H1 (cell line): ENCODE measurements at regions not wholly inside any gene's neighbourhood (a gene's known extent, or its start where the extent isn't known, plus 50 kb on each side); places are given as distances from the start of the nearest gene placed in this dataset.

ENCODE experiments used
- CTCF ChIA-PET: fragments of 300-600 bp; sonication (Branson Sonifier 250); formaldehyde crosslinking; loops from one replicate; lab custom pipeline; 2021; ENCODE audit not compliant: partially characterized antibody; lab: Charles Lee
- POLR2A ChIA-PET: fragments of 300-600 bp; sonication (Branson Sonifier 250); formaldehyde crosslinking; loops from one replicate; lab custom pipeline; 2021; ENCODE audit warnings: inconsistent platforms; ENCODE audit not compliant: partially characterized antibody; lab: Charles Lee
- DNase-seq, 2 experiments: peaks; one replicate each; pipeline versions ENCODE4 v3.0.0 to v3.0.0-alpha.2; 2010 to 2022; ENCODE audit warnings: low spot score in 2 of 2, low read depth in 1 of 2, mixed read lengths in 1 of 2
- FAIRE-seq: peaks from 2 replicates; lab custom pipeline; 2011; peaks lifted over from hg19 to GRCh38; lab: Jason Lieb, UNC
- H2AFZ ChIP-seq: 2 replicates; pipeline ENCODE4 v1.8.1; 2012; ENCODE audit warnings: low read length, inconsistent platforms
- H2AK5ac ChIP-seq: 2 replicates; pipeline ENCODE4 v1.6.1; 2013; ENCODE audit warnings: low read depth, low read length
- H2BK120ac ChIP-seq: replicated peaks from 2 replicates; pipeline ENCODE3; 2013; ENCODE audit warnings: low read depth, low read length, inconsistent platforms
- H2BK12ac ChIP-seq: 2 replicates; pipeline ENCODE4 v1.6.1; 2013; ENCODE audit warnings: low read depth, low read length
- H2BK15ac ChIP-seq: 2 replicates; pipeline ENCODE4 v1.6.1; 2013; ENCODE audit warnings: low read length
- H2BK20ac ChIP-seq: 2 replicates; pipeline ENCODE4 v1.6.1; 2013; ENCODE audit warnings: low read length
- H2BK5ac ChIP-seq: 2 replicates; pipeline ENCODE4 v1.6.1; 2013; ENCODE audit warnings: low read depth, low read length
- H3K14ac ChIP-seq: 2 replicates; pipeline ENCODE4 v1.6.1; 2013; ENCODE audit warnings: inconsistent platforms; ENCODE audit not compliant: insufficient read length
- H3K18ac ChIP-seq: 2 replicates; pipeline ENCODE4 v1.6.1; 2013; ENCODE audit warnings: low read length; ENCODE audit errors: extremely low read depth
- H3K23ac ChIP-seq: 2 replicates; pipeline ENCODE4 v1.6.1; 2013; ENCODE audit warnings: inconsistent platforms; ENCODE audit not compliant: insufficient read length
- H3K23me2 ChIP-seq: 2 replicates; pipeline ENCODE4 v1.6.1; 2013; ENCODE audit warnings: low read depth, low read length
- H3K27ac ChIP-seq: 2 replicates; pipeline ENCODE4 v1.6.1; 2011; ENCODE audit warnings: low read depth, low read length, inconsistent platforms
- H3K27me3 ChIP-seq, 4 experiments: replicated peaks in 1 of 4; 1 replicate in 1 of 4; 2 replicates in 3 of 4; pipeline versions ENCODE4 v1.6.1 to v1.8.1; 2011 to 2013; ENCODE audit warnings: low read length in 3 of 4, mild to moderate bottlenecking in 3 of 4, inconsistent platforms in 2 of 4, mixed read lengths in 2 of 4, moderate library complexity in 1 of 4; ENCODE audit not compliant: control insufficient read depth in 3 of 4, insufficient read depth in 3 of 4; ENCODE audit errors: extremely low read depth in 1 of 4
- H3K36me3 ChIP-seq, 4 experiments: 2 replicates each; pipeline versions ENCODE4 v1.6.1 to v1.8.1; 2011 to 2013; ENCODE audit warnings: mild to moderate bottlenecking in 4 of 4, low read length in 3 of 4, moderate library complexity in 2 of 4, control low read depth in 1 of 4, inconsistent platforms in 1 of 4; ENCODE audit not compliant: insufficient read depth in 4 of 4, control insufficient read depth in 2 of 4
- H3K4ac ChIP-seq: replicated peaks from 2 replicates; pipeline ENCODE3; 2013; ENCODE audit warnings: low read length, low read depth, mixed read lengths, inconsistent platforms; ENCODE audit not compliant: insufficient read length
- H3K4me1 ChIP-seq, 4 experiments: replicated peaks in 1 of 4; 1 replicate in 1 of 4; 2 replicates in 3 of 4; pipeline versions ENCODE4 v1.6.1 to v1.8.1; 2011 to 2013; ENCODE audit warnings: low read length in 3 of 4, inconsistent platforms in 2 of 4, mixed read lengths in 1 of 4; ENCODE audit not compliant: insufficient read depth in 4 of 4, control insufficient read depth in 3 of 4
- H3K4me2 ChIP-seq, 2 experiments: 2 replicates each; pipeline versions ENCODE4 v1.6.1 to v1.8.1; 2011 to 2013; ENCODE audit warnings: low read depth in 2 of 2, low read length in 2 of 2, control low read depth in 1 of 2, inconsistent platforms in 1 of 2, mild to moderate bottlenecking in 1 of 2; ENCODE audit not compliant: insufficient read depth in 1 of 2
- H3K4me3 ChIP-seq, 4 experiments: fragments of 200-600, 300-600 bp in 1 of 4; sonication (generic), shearing (Covaris generic), sonication (Bioruptor Twin) in 1 of 4; 2 replicates each; pipeline versions ENCODE4 v1.5.1 to v1.8.1; 2011 to 2016; ENCODE audit warnings: low read length in 4 of 4, low read depth in 3 of 4, control low read depth in 2 of 4, inconsistent platforms in 2 of 4, mild to moderate bottlenecking in 2 of 4, mixed read lengths in 1 of 4, moderate library complexity in 1 of 4; ENCODE audit not compliant: insufficient read depth in 2 of 4; ENCODE audit errors: extremely low read depth in 1 of 4
- H3K56ac ChIP-seq: replicated peaks from 2 replicates; pipeline ENCODE3; 2013; ENCODE audit warnings: low read depth, mild to moderate bottlenecking, mixed read lengths, low read length, inconsistent platforms; ENCODE audit not compliant: insufficient read length
- H3K79me1 ChIP-seq: 2 replicates; pipeline ENCODE4 v1.6.1; 2013; ENCODE audit warnings: low read depth, low read length, control low read depth
- H3K79me2 ChIP-seq, 2 experiments: 2 replicates each; pipeline versions ENCODE4 v1.6.1 to v1.8.1; 2012 to 2013; ENCODE audit warnings: low read length in 2 of 2, mild to moderate bottlenecking in 2 of 2, inconsistent platforms in 1 of 2; ENCODE audit not compliant: insufficient read depth in 2 of 2, control insufficient read depth in 1 of 2
- H3K9ac ChIP-seq, 4 experiments: replicated peaks in 1 of 4; 1 replicate in 1 of 4; 2 replicates in 3 of 4; pipeline versions ENCODE4 v1.6.1 to v1.8.1; 2011 to 2013; ENCODE audit warnings: low read depth in 3 of 4, low read length in 3 of 4, control low read depth in 2 of 4, mild to moderate bottlenecking in 2 of 4, moderate library complexity in 2 of 4, inconsistent platforms in 1 of 4; ENCODE audit errors: extremely low read depth in 1 of 4
- H3K9me3 ChIP-seq, 2 experiments: 2 replicates each; pipeline versions ENCODE4 v1.6.1 to v1.8.1; 2012 to 2013; ENCODE audit warnings: mild to moderate bottlenecking in 2 of 2, moderate library complexity in 2 of 2, control low read depth in 1 of 2, inconsistent platforms in 1 of 2, low read depth in 1 of 2, low read length in 1 of 2, mixed read lengths in 1 of 2; ENCODE audit not compliant: insufficient read depth in 2 of 2
- H4K20me1 ChIP-seq, 2 experiments: replicated peaks in 1 of 2; 2 replicates each; pipeline versions ENCODE3 to v1.8.1; 2011 to 2013; ENCODE audit warnings: inconsistent platforms in 2 of 2, low read length in 2 of 2, mild to moderate bottlenecking in 1 of 2; ENCODE audit not compliant: insufficient read depth in 2 of 2, control insufficient read depth in 1 of 2
- H4K5ac ChIP-seq: 2 replicates; pipeline ENCODE4 v1.6.1; 2013; ENCODE audit warnings: low read length, low read depth, mixed read lengths, inconsistent platforms; ENCODE audit not compliant: insufficient read length
- H4K8ac ChIP-seq: 2 replicates; pipeline ENCODE4 v1.8.0; 2013; ENCODE audit warnings: mild to moderate bottlenecking, moderate library complexity, low read length, inconsistent platforms; ENCODE audit not compliant: insufficient read depth; ENCODE audit errors: extremely low read depth
- H4K91ac ChIP-seq: replicated peaks from 2 replicates; pipeline ENCODE3; 2013; ENCODE audit warnings: low read length, mixed read lengths, inconsistent platforms; ENCODE audit not compliant: insufficient read length
- EGR1 ChIP-seq: IDR thresholded peaks from 2 replicates; pipeline ENCODE4 v1.6.1; 2011; ENCODE audit warnings: low read depth, low read length, borderline replicate concordance
- EZH2 ChIP-seq: fragments of 200-600 bp; sonication (generic); IDR thresholded peaks from 2 replicates; pipeline ENCODE4 v1.7.1; 2012; ENCODE audit warnings: low read depth, mild to moderate bottlenecking, moderate library complexity, low read length, inconsistent platforms; ENCODE audit not compliant: severe bottlenecking
- HDAC2 ChIP-seq, 2 experiments: fragments of 300-600 bp in 1 of 2; sonication (generic) in 1 of 2; IDR thresholded peaks; 2 replicates each; pipeline ENCODE4 v1.6.1; 2011 to 2012; ENCODE audit warnings: low read depth in 2 of 2, low read length in 2 of 2, mild to moderate bottlenecking in 2 of 2, moderate library complexity in 2 of 2, borderline replicate concordance in 1 of 2, inconsistent platforms in 1 of 2
- SIN3A ChIP-seq, 2 experiments: IDR thresholded peaks in 1 of 2; conservative IDR thresholded peaks in 1 of 2; 2 replicates each; pipeline ENCODE4 v1.6.1; 2011 to 2012; ENCODE audit warnings: low read length in 2 of 2, improper control_type of control experiment in 1 of 2, low read depth in 1 of 2, mild to moderate bottlenecking in 1 of 2
- SP4 ChIP-seq: IDR thresholded peaks from 2 replicates; pipeline ENCODE4 v1.6.1; 2012; ENCODE audit warnings: low read length, inconsistent platforms
- SRF ChIP-seq: IDR thresholded peaks from 2 replicates; pipeline ENCODE4 v1.6.1; 2011; ENCODE audit warnings: mild to moderate bottlenecking, low read depth, low read length, moderate library complexity
- TAF7 ChIP-seq: optimal IDR thresholded peaks from 2 replicates; pipeline ENCODE3; 2011; ENCODE audit warnings: low read depth, mild to moderate bottlenecking, inconsistent platforms, low read length, moderate library complexity, borderline replicate concordance
- TCF12 ChIP-seq: IDR thresholded peaks from 2 replicates; pipeline ENCODE4 v1.6.1; 2011; ENCODE audit warnings: low read depth, mild to moderate bottlenecking, low read length
- YY1 ChIP-seq: IDR thresholded peaks from 2 replicates; pipeline ENCODE4 v1.6.1; 2011; ENCODE audit warnings: low read depth, mild to moderate bottlenecking, low read length
- WGBS, 2 experiments: shearing (Covaris generic) in 1 of 2; methylation state at CpG; one replicate each; pipeline versions ENCODE4 v1.1.6 to v1.1.7; 2013 to 2015; ENCODE audit warnings: low lambda C conversion rate in 2 of 2, mixed read lengths in 2 of 2, inconsistent platforms in 1 of 2, low coverage in 1 of 2, missing lambda C conversion rate in 1 of 2; ENCODE audit not compliant: insufficient replicate concordance in 2 of 2, insufficient coverage in 1 of 2, insufficient read length in 1 of 2; ENCODE audit errors: extremely low coverage in 1 of 2, missing lambda C conversion rate in 1 of 2; 5-methylcytosine and 5-hydroxymethylcytosine counted together
- TF ChIP-seq, protein P1 (sequence below), 3 experiments: IDR thresholded peaks; 1 replicate in 2 of 3; 2 replicates in 1 of 3; pipeline versions ENCODE4 v1.5.1 to v1.6.1; 2011; ENCODE audit warnings: low read length in 3 of 3, mild to moderate bottlenecking in 3 of 3, inconsistent platforms in 2 of 3, low read depth in 1 of 3, moderate library complexity in 1 of 3; ENCODE audit not compliant: insufficient read depth in 1 of 3; ENCODE audit errors: control extremely low read depth in 1 of 3

DNA sequence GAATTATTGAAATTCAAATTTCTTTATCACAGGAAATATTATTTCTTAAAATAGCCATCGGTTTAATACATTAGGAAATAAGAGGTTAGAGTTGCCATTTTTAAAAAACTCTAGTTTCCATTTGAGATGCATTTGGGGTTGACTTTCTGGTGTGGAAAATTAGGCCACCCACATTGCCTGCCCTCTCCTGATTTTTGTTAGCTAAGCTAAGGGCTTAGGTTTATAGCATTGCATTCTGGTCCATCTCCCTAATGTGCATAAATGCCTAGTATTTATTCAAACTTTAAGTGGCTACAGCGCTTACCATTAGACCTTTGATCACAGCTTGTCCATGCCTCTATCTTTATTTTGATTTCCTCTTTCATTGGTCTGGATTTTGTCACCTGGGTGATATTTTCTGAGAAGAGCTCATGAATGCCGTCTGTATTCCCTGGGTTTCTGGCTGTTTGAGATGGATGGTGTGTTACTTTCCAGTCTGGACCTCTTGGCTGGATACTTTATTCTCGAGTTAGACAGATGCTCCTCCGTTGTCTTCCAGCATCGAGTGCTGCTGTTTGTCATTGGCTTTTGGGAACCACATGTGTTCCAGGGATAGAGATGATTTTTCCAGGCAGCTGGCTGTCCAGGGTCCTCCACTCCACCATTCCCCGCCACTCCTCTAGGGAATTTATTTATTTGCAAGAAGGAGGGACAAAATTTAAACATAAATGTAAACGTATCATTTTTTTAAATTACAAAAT is 120.3 kb downstream of the KATNIP start:
- Histone ChIP-seq H3K18ac (no peak overlapping the region), H3K79me1 (no peaks in the 10 kb centered on the region), H3K9ac (no peak overlapping the region), H3K36me3 (no peaks in the 10 kb centered on the region), H3K23me2 (peaks cover 2% of the 10 kb centered on the region; the same call in 1 of the 2 replicates), H3K27me3 (no peaks in the 10 kb centered on the region), H2BK12ac (no peak overlapping the region), H3K14ac (no peak overlapping the region), H3K79me2 (no peaks in the 10 kb centered on the region), H2BK15ac (no peak overlapping the region), H4K91ac (no peak overlapping the region), H3K4me2 (no peak overlapping the region), H2BK5ac (no peak overlapping the region), H3K4me1 (no peaks in the 10 kb centered on the region; a peak in 2 of 7 replicates), H2BK20ac (no peak overlapping the region), H2AK5ac (no peak overlapping the region), H3K4me3 (no peak overlapping the region), H3K4ac (no peak overlapping the region), H3K56ac (no peak overlapping the region), H3K27ac (no peak overlapping the region), H4K20me1 (peaks cover 0 to 2% of the 10 kb centered on the region in 2 experiments), H4K8ac (no peak overlapping the region), H3K23ac (no peak overlapping the region), H4K5ac (no peak overlapping the region), H2BK120ac (no peak overlapping the region), H3K9me3 (no peaks in the 10 kb centered on the region), H2AFZ (no peak overlapping the region)
- CTCF ChIA-PET = interaction anchor here (0.7 to 3.1 kb wide), 11 partner anchors 8 to 414 kb away, joined by 3 to 11 read pairs (median 5); no protein-coding TSS in a partner anchor
- POLR2A ChIA-PET = interaction anchor here (0.7 kb wide), 1 partner anchor 69 kb away, joined by 3 read pairs; no protein-coding TSS in a partner anchor
- FAIRE-seq (no peak), DNase-seq (no peak)
- WGBS, 2 experiments = 93% methylated on average over 8 of the region's 8 CpGs; no CpG with 5 or more reads in 1 of the 2 experiments
- TF ChIP-seq YY1 (no peak), SIN3A (conservative IDR thresholded peaks at IDR 0.05 in 1 of 2, IDR thresholded peaks at IDR 0.05 in 1 of 2; ENCODE audit: low read depth in 1 of 2, low read length in 2 of 2) (no peak), SP4 (no peak), SRF (no peak), HDAC2 (IDR thresholded peaks at IDR 0.05; ENCODE audit: borderline replicate concordance in 1 of 2, low read depth in 2 of 2, low read length in 2 of 2) (no peak), TAF7 (no peak), TCF12 (no peak), EZH2 (no peak), EGR1 (no peak)
- TF ChIP-seq, protein P1, sequence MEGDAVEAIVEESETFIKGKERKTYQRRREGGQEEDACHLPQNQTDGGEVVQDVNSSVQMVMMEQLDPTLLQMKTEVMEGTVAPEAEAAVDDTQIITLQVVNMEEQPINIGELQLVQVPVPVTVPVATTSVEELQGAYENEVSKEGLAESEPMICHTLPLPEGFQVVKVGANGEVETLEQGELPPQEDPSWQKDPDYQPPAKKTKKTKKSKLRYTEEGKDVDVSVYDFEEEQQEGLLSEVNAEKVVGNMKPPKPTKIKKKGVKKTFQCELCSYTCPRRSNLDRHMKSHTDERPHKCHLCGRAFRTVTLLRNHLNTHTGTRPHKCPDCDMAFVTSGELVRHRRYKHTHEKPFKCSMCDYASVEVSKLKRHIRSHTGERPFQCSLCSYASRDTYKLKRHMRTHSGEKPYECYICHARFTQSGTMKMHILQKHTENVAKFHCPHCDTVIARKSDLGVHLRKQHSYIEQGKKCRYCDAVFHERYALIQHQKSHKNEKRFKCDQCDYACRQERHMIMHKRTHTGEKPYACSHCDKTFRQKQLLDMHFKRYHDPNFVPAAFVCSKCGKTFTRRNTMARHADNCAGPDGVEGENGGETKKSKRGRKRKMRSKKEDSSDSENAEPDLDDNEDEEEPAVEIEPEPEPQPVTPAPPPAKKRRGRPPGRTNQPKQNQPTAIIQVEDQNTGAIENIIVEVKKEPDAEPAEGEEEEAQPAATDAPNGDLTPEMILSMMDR (IDR thresholded peaks at IDR 0.05; ENCODE audit: control extremely low read depth in 1 of 3, insufficient read depth in 1 of 3, low read depth in 1 of 3, low read length in 3 of 3) = no peak
